HG03565 (cell line): ENCODE measurements at regions not wholly inside any gene's neighbourhood (a gene's known extent, or its start where the extent isn't known, plus 50 kb on each side); places are given as distances from the start of the nearest gene placed in this dataset.
"Not testable (repeated sequence)": the region's sequence is repeated elsewhere in the genome, so short reads cannot be mapped to it uniquely, and the experiment has no call there.

ENCODE experiments used
- ATAC-seq: cut with Tn5 transposase; IDR thresholded peaks from one replicate; pipeline ENCODE4 v1.9.1; 2021; ENCODE audit warnings: mild to moderate bottlenecking, moderate library complexity; ENCODE audit not compliant: unreplicated experiment

DNA sequence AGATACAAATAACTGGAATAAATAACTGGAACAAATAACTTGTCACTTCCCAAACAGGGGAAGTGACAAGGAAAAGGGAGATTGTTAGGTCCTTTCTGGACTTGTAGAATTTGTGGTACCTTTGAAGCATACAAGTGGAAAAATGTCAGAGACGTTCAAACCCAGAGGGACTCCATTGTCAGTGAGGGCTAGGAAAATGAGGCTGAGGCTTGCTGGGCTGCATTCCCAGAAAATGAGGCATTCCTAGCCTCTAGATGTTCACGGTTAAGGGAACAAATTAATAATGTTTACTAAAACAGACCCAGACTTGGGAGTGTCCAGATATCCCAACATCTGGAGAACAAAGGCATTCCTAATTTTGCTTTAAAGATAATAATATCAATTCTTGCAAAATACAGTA lies 1158.0 kb downstream of the PCDH9 start:
- not testable (repeated sequence) for ATAC-seq

GRCh38 chr13:66071608-66072007 lies 1158.5 kb downstream of the PCDH9 start:
- ATAC-seq = no peak

DNA sequence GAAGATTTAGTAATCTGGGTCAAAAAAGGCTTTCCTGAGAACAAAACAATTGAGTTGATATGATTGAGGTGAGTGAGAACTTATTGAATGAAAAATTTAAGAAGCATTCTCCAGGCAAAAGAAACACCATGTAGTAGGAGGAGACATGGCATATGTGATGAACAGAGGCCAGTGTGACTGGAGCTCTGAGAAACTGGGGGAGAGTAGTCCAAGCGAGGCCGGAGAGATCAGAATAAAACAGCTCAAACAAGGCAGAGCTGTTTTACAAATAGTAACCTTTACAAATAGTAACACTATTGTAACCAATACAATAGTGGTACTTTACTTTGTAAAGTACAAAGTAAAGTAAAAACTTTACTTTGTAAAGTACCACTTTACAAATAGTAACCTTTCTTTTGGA lies 1159.1 kb downstream of the PCDH9 start:
- ATAC-seq = no peak

GRCh38 chr13:66069570-66069969 lies 1160.6 kb downstream of the PCDH9 start:
- no peak for ATAC-seq

DNA sequence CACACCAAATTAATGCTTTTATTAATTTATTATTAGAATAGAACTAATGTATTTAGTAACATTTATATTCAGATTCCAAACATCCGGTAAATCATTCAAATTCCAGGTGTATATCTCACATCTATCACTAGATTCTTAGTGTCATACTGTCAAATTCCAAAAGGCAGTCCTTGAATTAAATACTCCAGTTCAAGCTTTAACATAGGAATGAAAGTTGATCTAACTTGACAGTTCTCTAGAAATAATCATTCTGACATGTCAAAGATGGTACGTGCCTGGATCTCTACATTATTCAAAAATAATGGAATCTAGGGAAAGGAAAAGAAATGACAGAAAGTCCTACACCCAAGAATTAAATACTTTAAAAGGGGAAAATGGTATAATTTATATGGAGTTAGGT lies 1161.5 kb downstream of the PCDH9 start:
- no peak for ATAC-seq

- no peak for ATAC-seq
Observed at GRCh38 chr13:66048888-66049287, 1181.2 kb downstream of the PCDH9 start.

GRCh38 chr13:66040506-66040905 lies 1189.6 kb downstream of the PCDH9 start:
- no peak for ATAC-seq

- no peak for ATAC-seq
Observed at GRCh38 chr13:66037096-66037495, 1193.0 kb downstream of the PCDH9 start.

- ATAC-seq = no peak
Observed at GRCh38 chr13:66036636-66037035, 1193.5 kb downstream of the PCDH9 start.

GRCh38 chr13:66036024-66036614 lies 1194.0 kb downstream of the PCDH9 start:
- ATAC-seq = no peak

GRCh38 chr13:66033924-66034323 lies 1196.2 kb downstream of the PCDH9 start:
- ATAC-seq = no peak

GRCh38 chr13:66021846-66022245 lies 1208.3 kb downstream of the PCDH9 start:
- ATAC-seq = no peak

DNA sequence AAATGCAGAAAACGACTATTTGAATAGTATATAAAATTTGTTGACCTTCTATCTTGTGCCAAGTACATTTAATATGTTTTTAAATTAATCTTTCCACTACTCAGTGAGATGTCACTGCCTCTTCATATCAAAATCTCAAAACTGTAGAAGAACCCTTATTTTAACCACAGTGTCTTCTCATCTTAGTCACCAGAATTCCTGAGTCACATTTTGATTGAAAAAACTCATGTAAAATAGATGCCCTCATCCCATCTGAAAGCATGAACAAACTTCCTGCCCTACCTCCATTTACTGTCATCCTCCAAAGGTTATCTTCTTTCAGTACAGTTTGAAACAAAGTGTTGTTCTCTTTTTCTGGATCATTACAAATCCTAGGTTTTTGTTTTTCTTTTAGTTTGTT lies 1215.4 kb downstream of the PCDH9 start:
- no peak for ATAC-seq

DNA sequence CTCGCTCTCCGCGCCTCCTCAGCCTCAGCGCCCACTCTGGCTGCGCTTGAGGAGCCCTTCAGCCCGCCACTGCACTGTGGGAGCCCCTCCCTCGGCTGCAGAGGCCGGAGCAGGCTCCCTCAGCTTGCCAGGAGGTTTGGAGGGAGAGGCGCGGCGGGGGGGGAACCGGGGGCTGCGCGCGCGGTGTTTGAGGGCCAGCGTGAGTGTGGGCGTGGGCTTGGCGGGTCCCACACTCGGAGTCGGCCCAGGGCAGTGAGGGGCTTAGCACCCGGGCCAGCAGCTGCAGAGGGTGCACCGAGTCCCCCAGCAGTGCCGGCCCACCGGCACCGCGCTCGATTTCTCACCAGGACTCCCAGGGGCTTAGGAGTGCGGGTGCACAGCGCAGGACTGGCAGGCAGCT lies 1220.9 kb downstream of the PCDH9 start:
- no peak for ATAC-seq

GRCh38 chr13:66003558-66003957 lies 1226.6 kb downstream of the PCDH9 start:
- ATAC-seq = no peak

- ATAC-seq = no peak
Observed at GRCh38 chr13:66001140-66001539, 1229.0 kb downstream of the PCDH9 start.

DNA sequence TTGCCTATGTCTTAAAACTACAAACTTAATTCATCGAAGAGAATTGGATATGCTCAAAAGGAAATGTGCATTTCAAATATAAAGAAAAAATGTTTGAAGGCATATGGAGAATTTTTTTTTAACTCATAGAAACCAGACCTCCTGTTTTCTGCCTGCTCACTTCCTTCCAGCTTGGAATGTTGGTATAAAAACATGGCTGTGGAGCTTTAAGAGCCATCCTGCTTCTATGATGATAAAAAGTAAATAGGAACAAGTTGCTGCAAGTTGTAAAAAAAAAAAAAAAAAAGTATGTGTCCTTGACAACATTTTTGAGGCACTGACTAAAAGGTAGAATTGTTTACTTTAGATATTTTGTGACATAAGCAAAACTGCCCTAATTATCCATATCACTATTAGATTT lies 1230.7 kb downstream of the PCDH9 start:
- no peak for ATAC-seq

- no peak for ATAC-seq
Observed at GRCh38 chr13:65990684-65991083, 1239.5 kb downstream of the PCDH9 start.

DNA sequence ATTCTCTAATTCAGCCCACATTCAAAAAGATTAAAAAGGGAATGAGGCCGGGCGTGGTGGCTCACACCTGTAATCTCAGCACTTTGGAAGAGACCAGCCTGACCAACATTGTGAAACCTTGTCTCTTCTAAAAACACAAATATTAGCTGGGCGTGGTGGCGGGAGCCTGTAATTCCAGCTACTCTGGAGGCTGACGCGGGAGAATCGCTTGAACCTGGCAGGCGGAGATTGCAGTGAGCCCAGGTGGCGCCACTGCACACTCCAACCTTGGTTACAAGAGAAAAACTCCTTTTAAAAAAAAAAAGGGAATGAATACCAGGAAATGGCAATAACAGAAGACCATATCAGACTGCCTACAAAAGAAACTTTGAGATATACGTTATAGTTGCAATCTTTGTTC lies 1244.5 kb downstream of the PCDH9 start:
- ATAC-seq = no peak

- no peak for ATAC-seq
Observed at GRCh38 chr13:65977525-65977924, 1252.6 kb downstream of the PCDH9 start.

- no peak for ATAC-seq
Observed at GRCh38 chr13:65971541-65971940, 1258.6 kb downstream of the PCDH9 start.

DNA sequence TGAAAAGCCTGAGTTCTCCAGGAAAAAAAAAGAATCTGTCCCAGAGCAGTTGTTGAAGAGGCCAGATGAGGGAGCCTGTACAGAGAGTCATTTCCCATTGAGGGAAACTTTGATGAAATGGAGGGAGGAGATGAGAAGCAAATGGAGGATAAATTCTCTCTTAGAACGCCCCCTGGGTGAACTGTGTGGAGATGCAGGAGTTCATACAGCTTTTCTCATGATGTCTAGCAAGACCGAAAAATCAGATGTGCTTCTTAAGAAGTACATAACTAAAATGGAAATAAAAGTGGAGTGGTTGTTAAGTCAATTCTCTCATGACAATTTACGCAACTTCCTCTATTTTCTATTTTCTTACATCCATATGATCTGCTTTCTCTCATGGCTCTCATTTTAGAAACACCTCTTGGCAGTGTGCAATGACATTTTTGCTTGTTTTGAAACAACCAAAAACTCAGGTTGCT lies 1263.1 kb downstream of the PCDH9 start:
- ATAC-seq = no peak

DNA sequence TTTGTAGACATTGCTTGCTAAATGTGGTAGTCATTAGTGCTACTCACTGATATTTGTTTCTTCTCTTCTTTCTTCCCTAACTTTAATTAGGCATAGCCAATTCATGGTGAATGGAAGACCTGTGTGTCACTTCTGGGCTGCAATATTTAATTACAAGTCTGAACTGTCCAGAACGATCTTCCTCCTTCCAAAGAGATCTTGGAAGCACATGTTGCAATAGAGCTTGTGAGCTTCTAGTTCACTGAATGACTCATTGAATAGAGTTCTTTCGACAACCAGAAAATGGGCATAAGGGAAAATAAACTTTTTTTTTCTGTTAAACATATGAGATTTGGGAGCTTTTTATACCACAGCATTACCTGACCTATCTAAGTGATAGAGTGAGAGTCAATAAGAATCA lies 1264.6 kb downstream of the PCDH9 start:
- ATAC-seq = no peak
